ENCODE measurements at regions not wholly inside any gene's neighbourhood (a gene's known extent, or its start where the extent isn't known, plus 50 kb on each side); places are given as distances from the start of the nearest gene placed in this dataset.

DNA sequence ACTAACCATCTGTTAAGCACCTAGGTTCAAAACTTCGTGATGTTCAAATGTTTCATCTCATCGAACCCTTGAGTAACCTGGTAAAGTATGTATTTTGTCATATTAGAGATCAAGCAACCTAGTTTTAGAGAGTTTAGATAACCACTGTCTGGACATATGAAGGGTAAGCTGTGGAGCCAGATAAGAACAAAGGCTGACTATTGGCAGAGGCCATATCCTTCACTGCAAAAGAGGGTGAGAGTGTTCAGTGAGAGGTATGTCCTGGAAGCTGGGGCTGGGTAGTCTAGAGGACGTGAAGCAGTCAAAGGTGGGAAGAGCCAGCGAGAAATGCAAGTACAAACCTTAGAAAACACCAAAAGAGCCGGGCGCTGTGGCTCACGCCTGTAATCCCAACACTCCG is 573.1 kb upstream of the KLF4 start:
- no peak overlapping the region for H3K14ac ChIP-seq (replicated peaks; ENCODE audit: low read depth, low read length)
- TF ChIP-seq SMC3 (IDR thresholded peaks at IDR 0.05; ENCODE audit: low read depth, low read length) = no peak
- TF ChIP-seq CHD1 (IDR thresholded peaks at IDR 0.05; ENCODE audit: low read depth, low read length) = no peak
- TF ChIP-seq MXI1 (IDR thresholded peaks at IDR 0.05; ENCODE audit: borderline replicate concordance, low read depth, low read length) = no peak
- TF ChIP-seq, protein P1, sequence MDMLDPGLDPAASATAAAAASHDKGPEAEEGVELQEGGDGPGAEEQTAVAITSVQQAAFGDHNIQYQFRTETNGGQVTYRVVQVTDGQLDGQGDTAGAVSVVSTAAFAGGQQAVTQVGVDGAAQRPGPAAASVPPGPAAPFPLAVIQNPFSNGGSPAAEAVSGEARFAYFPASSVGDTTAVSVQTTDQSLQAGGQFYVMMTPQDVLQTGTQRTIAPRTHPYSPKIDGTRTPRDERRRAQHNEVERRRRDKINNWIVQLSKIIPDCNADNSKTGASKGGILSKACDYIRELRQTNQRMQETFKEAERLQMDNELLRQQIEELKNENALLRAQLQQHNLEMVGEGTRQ (IDR thresholded peaks at IDR 0.05; ENCODE audit: low read depth, low read length) = no peak
- no peak for TF ChIP-seq CEBPB (IDR thresholded peaks at IDR 0.05; ENCODE audit: low read depth, low read length)
- no peak for TF ChIP-seq MAZ (IDR thresholded peaks at IDR 0.05; ENCODE audit: borderline replicate concordance, low read depth, low read length)
- TF ChIP-seq CTCF (conservative IDR thresholded peaks at IDR 0.05; ENCODE audit: low read depth, low read length) = no peak
- no peak for TF ChIP-seq RCOR1 (IDR thresholded peaks at IDR 0.05; ENCODE audit: insufficient replicate concordance, low read length)
- no peak for TF ChIP-seq RAD21 (IDR thresholded peaks at IDR 0.05; ENCODE audit: low read length)
- ATAC-seq (ENCODE audit: low read depth) = no peak
- no peak overlapping the region for H2BK120ac ChIP-seq (ENCODE audit: low read depth, low read length)
- POLR2A ChIA-PET (ENCODE audit: unreplicated experiment) = no interaction called here
- H3K4me1 ChIP-seq (ENCODE audit: control insufficient read depth, insufficient read depth, low read length) = peaks cover 8% of the 10 kb centered on the region
- H4K5ac ChIP-seq (ENCODE audit: low read depth, low read length) = no peak overlapping the region
- no peak overlapping the region for H3K56ac ChIP-seq (ENCODE audit: extremely low read depth, insufficient read depth, low read length)
- peaks cover 3% of the 10 kb centered on the region for H3K9me3 ChIP-seq (ENCODE audit: control insufficient read depth, insufficient read depth, low read length)
- no peak overlapping the region for H4K8ac ChIP-seq (ENCODE audit: low read depth in 2 of 2, low read length in 2 of 2)
- H3K27me3 ChIP-seq (ENCODE audit: control insufficient read depth, insufficient read depth, low read length) = no peaks in the 10 kb centered on the region
- intact Hi-C loops (cut with micrococcal nuclease) = no loop called here
- no peak overlapping the region for H2AK5ac ChIP-seq (ENCODE audit: low read depth, low read length)
- no peaks in the 10 kb centered on the region for H3K36me3 ChIP-seq (ENCODE audit: control insufficient read depth, insufficient read depth, low read length)
- BruUV-seq (replicated peaks) = no TSS peak
- H2BK20ac ChIP-seq (ENCODE audit: low read depth, low read length) = no peak overlapping the region
- no peaks in the 10 kb centered on the region for H3K79me1 ChIP-seq (ENCODE audit: low read depth in 1 of 2, low read length in 2 of 2)
- H4K20me1 ChIP-seq (ENCODE audit: insufficient read depth, low read length) = no peaks in the 10 kb centered on the region
- H2BK5ac ChIP-seq (ENCODE audit: low read depth, low read length, poor library complexity, severe bottlenecking) = no peak overlapping the region
- H3K4me2 ChIP-seq (ENCODE audit: low read depth, low read length) = no peak overlapping the region
- H3K4me3 ChIP-seq (ENCODE audit: insufficient read depth, low read depth, low read length) = no peak overlapping the region
- no peak overlapping the region for H3K4ac ChIP-seq (ENCODE audit: low read depth, low read length)
- in situ Hi-C loops (cut with MboI; ENCODE audit: low sequenced_read_pairs) = no loop called here
- no peak overlapping the region for H3K27ac ChIP-seq (ENCODE audit: insufficient read depth, low read length)
- H2AK9ac ChIP-seq (replicated peaks; ENCODE audit: low read depth, low read length, poor library complexity) = no peak overlapping the region
- H2AFZ ChIP-seq (replicated peaks; ENCODE audit: low read length, poor library complexity) = no peak overlapping the region
- no peak overlapping the region for H2BK15ac ChIP-seq (ENCODE audit: low read depth, low read length)
- no peak overlapping the region for H3K23ac ChIP-seq (ENCODE audit: low read depth, low read length)
- WGBS, 2 experiments (ENCODE audit: extremely low coverage in 2 of 2, insufficient read length in 1 of 2) = no CpG with 5 or more reads among the region's 8 CpGs
- dilution Hi-C loops (cut with HindIII; ENCODE audit: low sequenced_read_pairs, unreplicated experiment) = no loop called here
- no peak for DNase-seq
- CTCF ChIA-PET = no interaction called here
- no peak overlapping the region for H3K9ac ChIP-seq (ENCODE audit: low read depth, low read length)
- no peak overlapping the region for H4K91ac ChIP-seq (ENCODE audit: insufficient read depth, low read depth, low read length)
- H3K9me1 ChIP-seq (ENCODE audit: insufficient read depth, low read length) = peaks cover 2% of the 10 kb centered on the region; the same call in 1 of the 2 replicates
- H3K18ac ChIP-seq (ENCODE audit: low read depth, low read length) = no peak overlapping the region
